NCI-H146 treated with DMSO at 0.1 percent for 48 hours (cell line): ENCODE measurements at regions not wholly inside any gene's neighbourhood (a gene's known extent, or its start where the extent isn't known, plus 50 kb on each side); places are given as distances from the start of the nearest gene placed in this dataset.
"Not testable (repeated sequence)": the region's sequence is repeated elsewhere in the genome, so short reads cannot be mapped to it uniquely, and the experiment has no call there.

Experiments used
- DNase-seq: peaks from one replicate; lab custom pipeline; 2025; ENCODE audit not compliant: unreplicated experiment; lab: John Stamatoyannopoulos, UW

GRCh38 chr10:111560027-111560426 lies 483.2 kb downstream of the ADRA2A start:
- no peak for DNase-seq

GRCh38 chr10:111561124-111561523 lies 484.3 kb downstream of the ADRA2A start:
- no peak for DNase-seq

DNA sequence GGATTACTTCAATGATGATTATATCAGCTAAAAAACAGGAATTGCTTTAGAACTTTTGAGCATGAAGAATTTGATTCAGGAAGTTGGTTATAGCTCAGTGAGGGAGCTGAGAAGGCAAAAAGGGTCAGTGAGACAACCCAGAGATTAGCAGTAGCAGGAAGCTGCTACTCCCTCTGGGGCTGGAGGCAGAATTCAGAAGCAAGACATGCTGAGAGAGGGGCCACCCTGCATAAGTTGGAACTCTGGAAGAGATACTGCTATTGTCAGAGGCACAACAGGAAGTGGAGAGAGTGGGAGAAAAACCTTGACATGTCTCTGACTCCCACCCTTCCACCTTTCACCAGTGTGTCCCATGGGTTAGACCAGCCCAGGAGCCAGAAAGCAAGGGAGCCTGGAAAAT lies 488.7 kb downstream of the ADRA2A start:
- DNase-seq: no peak

DNA sequence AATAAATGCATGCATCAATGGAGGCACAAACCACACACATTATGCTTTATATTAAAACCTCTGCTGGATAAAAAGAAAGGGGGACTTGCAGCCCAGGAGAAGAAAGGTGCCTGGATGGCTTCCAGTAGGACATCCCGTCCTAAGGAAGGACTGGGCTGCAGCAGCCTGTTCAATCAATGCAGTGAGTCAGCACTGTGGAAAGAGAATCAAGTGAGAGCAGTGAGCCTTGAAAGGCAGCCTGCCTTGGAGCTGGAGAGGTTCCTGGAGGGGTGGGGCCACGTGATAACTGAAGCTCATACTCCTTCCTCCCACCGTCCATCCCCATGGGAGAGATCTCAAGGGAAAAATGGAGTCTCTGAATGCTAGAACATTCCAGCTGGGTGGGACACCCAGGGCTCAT lies 501.2 kb downstream of the ADRA2A start:
- DNase-seq: no peak

DNA sequence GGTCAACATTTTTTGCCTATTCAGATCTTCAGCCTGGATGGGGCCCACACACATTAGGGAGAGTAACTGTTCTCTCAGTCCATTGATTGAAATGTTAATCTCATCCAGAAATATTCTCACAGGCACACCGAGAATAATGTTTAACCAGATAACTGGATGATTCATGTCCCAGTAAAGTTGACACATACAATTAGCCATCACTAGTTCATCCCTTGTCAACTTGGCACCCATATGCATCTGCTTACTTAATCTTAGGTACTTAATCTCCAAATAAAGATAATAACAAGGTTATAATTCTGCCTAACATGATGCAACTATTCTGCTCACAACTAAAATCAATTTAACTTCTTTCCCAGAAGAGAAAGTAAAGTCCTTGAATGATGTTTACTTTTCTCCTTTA lies 502.6 kb downstream of the ADRA2A start:
- DNase-seq: no peak

DNA sequence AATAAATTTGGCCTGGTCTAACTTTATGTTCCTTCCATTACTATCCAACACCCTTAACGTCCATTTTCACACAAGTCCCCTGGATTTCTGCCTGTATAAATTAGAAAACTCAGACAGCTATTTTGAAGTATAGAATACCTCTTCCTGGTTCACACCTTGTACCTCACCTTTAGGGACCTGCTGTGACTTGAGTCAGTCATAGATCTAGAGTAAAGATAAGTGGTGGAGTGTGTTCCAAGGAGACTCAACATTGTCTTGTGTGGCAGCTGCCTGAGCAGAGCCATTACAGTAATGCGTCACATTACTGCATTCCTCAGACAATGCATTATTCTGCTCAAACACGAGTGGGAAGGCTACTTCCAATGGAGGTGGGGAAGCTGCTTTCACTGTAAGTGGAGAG lies 513.9 kb downstream of the ADRA2A start:
- DNase-seq: no peak

GRCh38 chr10:111593578-111593977 lies 516.7 kb downstream of the ADRA2A start:
- DNase-seq: no peak

GRCh38 chr10:111595173-111595572 lies 518.3 kb downstream of the ADRA2A start:
- DNase-seq: no peak

DNA sequence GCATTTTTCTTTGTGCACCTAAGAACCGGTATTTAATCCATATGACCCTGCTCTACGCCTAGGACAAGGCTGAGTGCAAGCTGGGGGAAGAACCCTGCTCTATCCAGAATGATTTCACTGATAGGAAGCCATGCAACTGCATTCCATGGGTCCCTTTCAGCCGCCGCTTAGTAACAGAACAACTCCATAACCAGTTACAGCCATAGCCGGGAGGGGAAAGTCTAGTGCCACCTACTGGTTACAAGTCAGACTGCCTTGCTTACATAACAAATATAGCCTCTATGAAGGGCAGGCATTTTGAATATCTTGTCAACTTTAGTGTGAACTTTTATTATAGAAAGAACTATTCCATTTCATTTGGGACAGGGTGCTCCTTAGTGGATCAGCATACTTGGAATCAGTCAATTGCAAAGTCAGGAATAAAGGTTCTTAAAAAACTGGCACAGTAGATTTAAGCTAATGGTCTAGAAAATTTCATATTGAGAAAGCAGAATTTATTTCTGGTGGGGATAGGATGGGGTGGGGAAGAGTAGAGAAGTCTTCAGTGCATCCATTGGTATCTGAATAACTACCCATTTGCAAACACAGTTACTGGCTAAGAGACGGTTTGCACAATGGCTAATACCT lies 521.7 kb downstream of the ADRA2A start:
- peak; percentile 1 for DNase-seq

- DNase-seq: no peak
Measured at GRCh38 chr10:111599943-111600342, 523.1 kb downstream of the ADRA2A start.

DNA sequence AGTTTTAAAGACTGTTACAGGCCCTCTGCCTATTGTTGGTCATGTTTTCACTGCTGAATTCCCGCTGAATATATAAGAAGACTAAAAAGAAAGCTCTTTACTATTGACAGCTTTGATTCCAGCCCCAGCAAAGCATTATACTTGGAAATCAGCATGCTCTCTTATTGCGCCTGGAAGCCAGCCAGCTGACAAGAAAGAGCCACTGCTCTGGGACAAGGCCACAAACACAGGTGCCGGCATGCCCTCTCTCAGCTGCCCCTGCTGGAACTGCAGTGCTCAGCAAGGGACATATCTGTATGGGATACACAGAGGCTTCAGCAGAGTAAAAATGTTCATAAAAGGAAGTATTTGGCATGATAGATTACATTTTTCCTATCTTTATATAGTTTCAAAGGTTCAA lies 523.9 kb downstream of the ADRA2A start:
- DNase-seq: no peak

DNA sequence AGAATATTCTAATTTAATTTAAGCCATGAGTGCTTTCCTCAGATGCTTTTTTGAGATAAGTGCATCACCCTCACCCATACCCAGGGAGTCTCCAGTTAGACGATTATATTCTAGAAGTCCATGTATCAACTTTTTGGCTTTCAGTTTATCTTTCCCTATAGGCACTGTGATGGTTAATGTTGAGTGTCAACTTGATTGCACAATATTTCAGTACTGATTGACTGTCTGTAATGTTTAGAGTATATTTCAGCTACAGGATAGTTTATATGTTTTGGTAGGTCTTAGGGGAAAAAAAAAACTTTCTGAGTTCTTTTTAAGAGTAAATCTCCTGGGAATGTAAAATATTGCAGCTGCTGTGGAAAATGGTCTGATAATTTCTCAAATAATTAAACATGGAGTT lies 535.4 kb downstream of the ADRA2A start:
- DNase-seq: no peak

- no peak for DNase-seq
Measured at GRCh38 chr10:111634191-111634590, 549.4 kb downstream of the GPAM start.

DNA sequence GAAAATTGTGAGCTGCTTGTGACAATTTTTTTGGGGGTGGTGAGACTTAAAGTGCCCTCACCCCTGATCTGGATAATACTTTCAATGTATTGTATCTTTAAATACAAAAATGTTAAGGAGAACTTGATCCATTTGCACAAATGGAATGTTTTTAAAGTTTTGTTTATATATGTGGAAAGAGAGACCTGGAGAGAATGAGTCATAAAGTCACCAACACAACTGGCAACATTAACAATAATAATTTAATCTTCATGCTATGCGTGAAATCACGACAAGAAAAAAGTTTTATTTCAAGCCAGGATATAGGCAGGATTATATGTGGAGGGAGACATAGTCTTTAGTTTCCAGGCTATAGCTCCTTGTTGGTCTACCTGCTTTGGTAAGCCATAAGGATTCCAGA lies 537.5 kb downstream of the GPAM start:
- DNase-seq: no peak

DNA sequence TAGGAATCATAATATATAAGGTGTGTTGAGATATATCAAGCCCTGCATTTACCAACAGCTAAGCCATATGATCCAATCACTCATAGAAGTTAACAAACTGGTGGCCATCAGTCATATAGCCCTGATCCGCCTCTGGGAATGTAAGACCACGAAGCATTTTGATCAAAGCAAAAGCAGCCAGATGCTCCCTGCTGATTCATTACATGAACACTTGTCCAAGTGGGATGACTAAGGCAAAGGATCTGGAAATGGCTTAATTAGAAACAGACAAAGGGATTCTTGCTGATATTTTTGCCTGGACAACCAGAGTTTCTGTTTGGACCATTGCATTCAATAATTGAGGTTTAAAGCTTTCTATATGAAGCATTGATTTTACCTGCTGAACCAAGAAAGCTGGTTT lies 535.5 kb downstream of the GPAM start:
- DNase-seq: no peak

- not testable (repeated sequence) for DNase-seq
Measured at GRCh38 chr10:111649080-111649479, 534.5 kb downstream of the GPAM start.

- no peak for DNase-seq
Measured at GRCh38 chr10:111650088-111650487, 533.5 kb downstream of the GPAM start.

- no peak for DNase-seq
Measured at GRCh38 chr10:111656066-111656465, 527.5 kb downstream of the GPAM start.

- DNase-seq: no peak
Measured at GRCh38 chr10:111677759-111678158, 505.8 kb downstream of the GPAM start.

- no peak for DNase-seq
Measured at GRCh38 chr10:111686796-111687195, 496.8 kb downstream of the GPAM start.

GRCh38 chr10:111698711-111699110 lies 484.9 kb downstream of the GPAM start:
- DNase-seq: no peak

DNA sequence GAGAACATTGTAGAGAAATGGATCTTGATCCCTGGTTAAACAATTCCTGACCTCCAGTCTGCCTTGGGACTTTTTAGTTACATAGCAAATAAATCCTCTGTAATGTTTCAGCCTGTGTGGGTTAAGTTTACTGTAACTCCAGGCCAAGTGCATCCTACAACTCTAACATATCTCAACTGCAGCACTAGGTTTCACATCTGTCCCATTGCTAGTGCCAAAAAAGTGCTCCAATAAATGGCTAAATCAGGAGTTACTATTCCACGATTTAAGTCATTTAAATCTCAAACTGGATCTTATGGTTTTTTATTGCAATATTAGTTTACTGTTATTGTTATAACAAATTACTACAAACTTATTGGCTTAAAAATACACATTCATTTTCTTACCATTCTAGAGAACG lies 479.6 kb downstream of the GPAM start:
- no peak for DNase-seq

- DNase-seq: no peak
Measured at GRCh38 chr10:111705021-111705420, 478.5 kb downstream of the GPAM start.

GRCh38 chr10:111706331-111706730 lies 477.2 kb downstream of the GPAM start:
- no peak for DNase-seq
